ENCODE measurements at regions not wholly inside any gene's neighbourhood (a gene's known extent, or its start where the extent isn't known, plus 50 kb on each side); places are given as distances from the start of the nearest gene placed in this dataset.

DNA sequence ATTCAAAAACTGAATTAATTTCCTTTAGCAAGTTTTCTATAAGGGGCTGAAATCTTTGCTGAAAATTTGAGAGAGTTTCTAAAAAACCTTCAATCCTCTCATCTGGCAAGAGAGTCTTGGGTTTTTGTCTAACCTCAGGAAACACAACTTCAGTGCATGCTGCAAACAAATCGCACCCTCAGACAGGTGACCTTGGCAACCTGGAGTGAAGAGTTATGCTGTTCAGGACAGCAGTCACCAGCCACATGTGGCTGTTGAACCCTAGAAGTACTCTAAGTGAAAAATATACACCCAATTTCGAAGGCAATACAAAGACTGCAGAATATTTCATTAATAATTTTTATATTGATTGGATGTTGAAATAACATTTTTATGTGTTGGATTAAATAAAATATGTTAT, 184.8 kb downstream of the RPS29 start:
- intact Hi-C loops (cut with micrococcal nuclease; ENCODE audit: unreplicated experiment), result no loop called here
- no peaks in the 10 kb centered on the region for H3K27me3 ChIP-seq (replicated peaks; ENCODE audit: insufficient read depth, low read depth, low read length, poor library complexity)
- H3K36me3 ChIP-seq (ENCODE audit: insufficient read depth, low read length, poor library complexity, severe bottlenecking), result no peaks in the 10 kb centered on the region
- POLR2A ChIA-PET (ENCODE audit: low non-redundant PET), result no interaction called here
- no peak overlapping the region for H3K27ac ChIP-seq (ENCODE audit: low read depth, low read length, poor library complexity, severe bottlenecking)
- H3K4me1 ChIP-seq (ENCODE audit: insufficient read depth, low read length, poor library complexity, severe bottlenecking), result no peaks in the 10 kb centered on the region
- no peaks in the 10 kb centered on the region for H3K9me3 ChIP-seq (ENCODE audit: low read depth, low read length, poor library complexity, severe bottlenecking)
- CTCF ChIA-PET, result no interaction called here
- no peak for DNase-seq (ENCODE audit: low spot score)
- BruUV-seq (replicated peaks), result no TSS peak
- TF ChIP-seq EZH2 (IDR thresholded peaks at IDR 0.05; ENCODE audit: borderline replicate concordance, low read depth, low read length, poor library complexity, severe bottlenecking), result no peak
- TF ChIP-seq, protein P1, sequence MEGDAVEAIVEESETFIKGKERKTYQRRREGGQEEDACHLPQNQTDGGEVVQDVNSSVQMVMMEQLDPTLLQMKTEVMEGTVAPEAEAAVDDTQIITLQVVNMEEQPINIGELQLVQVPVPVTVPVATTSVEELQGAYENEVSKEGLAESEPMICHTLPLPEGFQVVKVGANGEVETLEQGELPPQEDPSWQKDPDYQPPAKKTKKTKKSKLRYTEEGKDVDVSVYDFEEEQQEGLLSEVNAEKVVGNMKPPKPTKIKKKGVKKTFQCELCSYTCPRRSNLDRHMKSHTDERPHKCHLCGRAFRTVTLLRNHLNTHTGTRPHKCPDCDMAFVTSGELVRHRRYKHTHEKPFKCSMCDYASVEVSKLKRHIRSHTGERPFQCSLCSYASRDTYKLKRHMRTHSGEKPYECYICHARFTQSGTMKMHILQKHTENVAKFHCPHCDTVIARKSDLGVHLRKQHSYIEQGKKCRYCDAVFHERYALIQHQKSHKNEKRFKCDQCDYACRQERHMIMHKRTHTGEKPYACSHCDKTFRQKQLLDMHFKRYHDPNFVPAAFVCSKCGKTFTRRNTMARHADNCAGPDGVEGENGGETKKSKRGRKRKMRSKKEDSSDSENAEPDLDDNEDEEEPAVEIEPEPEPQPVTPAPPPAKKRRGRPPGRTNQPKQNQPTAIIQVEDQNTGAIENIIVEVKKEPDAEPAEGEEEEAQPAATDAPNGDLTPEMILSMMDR (conservative IDR thresholded peaks at IDR 0.05; ENCODE audit: low read depth, low read length), result no peak
- no peak overlapping the region for H3K4me3 ChIP-seq (ENCODE audit: low read depth, low read length, poor library complexity, severe bottlenecking)

DNA sequence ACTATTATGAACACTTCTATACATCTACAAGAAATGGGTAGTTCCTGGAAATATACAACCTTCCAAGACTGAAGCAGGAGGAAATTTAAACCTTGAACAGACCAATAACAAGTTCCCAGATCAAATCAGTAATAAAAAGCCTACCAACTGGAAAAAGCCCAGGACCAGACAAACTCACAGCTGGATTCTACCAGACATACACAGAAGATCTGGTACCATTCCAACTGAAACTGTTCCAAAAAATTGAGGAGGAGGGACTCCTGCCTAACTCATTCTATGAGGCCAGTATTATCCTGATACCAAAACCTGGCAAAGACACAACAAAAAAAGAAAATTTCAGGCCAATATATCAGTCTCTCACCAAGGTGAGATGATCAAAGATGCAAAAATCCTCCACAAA, 189.4 kb downstream of the RPS29 start:
- Histone ChIP-seq H3K4me3 (ENCODE audit: low read depth, low read length, poor library complexity, severe bottlenecking) (no peak overlapping the region), H3K9me3 (ENCODE audit: low read depth, low read length, poor library complexity, severe bottlenecking) (no peaks in the 10 kb centered on the region), H3K4me1 (ENCODE audit: insufficient read depth, low read length, poor library complexity, severe bottlenecking) (no peaks in the 10 kb centered on the region), H3K27ac (ENCODE audit: low read depth, low read length, poor library complexity, severe bottlenecking) (no peak overlapping the region), H3K36me3 (ENCODE audit: insufficient read depth, low read length, poor library complexity, severe bottlenecking) (no peaks in the 10 kb centered on the region), H3K27me3 (replicated peaks; ENCODE audit: insufficient read depth, low read depth, low read length, poor library complexity) (no peaks in the 10 kb centered on the region)
- ChIA-PET POLR2A (ENCODE audit: low non-redundant PET) (no interaction called here), CTCF (no interaction called here)
- TF ChIP-seq, protein P1 (conservative IDR thresholded peaks at IDR 0.05; ENCODE audit: low read depth, low read length), result no peak
- TF ChIP-seq EZH2 (IDR thresholded peaks at IDR 0.05; ENCODE audit: borderline replicate concordance, low read depth, low read length, poor library complexity, severe bottlenecking), result no peak
- intact Hi-C loops (cut with micrococcal nuclease; ENCODE audit: unreplicated experiment), result no loop called here
- no TSS peak for BruUV-seq (replicated peaks)
- DNase-seq (ENCODE audit: low spot score), result no peak

DNA sequence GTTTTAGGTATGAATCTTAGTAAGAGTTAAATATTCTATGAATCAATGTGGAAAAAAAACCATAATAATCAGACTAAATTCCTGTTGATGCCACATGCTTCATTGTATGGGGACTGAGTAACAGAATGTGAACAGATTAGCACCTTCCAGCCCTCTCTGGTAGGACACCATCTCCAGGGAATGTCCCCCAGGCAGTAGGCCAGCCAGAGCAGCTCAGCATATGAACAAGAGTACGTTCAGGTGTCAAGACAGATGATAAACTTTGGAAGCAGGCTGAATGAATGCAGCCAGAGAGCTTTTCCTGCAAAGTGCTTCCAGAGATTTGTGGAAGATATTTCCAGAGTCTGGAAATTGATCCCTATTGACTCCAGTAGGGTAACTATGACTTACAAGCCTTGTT, 204.4 kb downstream of the RPS29 start:
- TF ChIP-seq, protein P1 (conservative IDR thresholded peaks at IDR 0.05; ENCODE audit: low read depth, low read length), result no peak
- TF ChIP-seq EZH2 (IDR thresholded peaks at IDR 0.05; ENCODE audit: borderline replicate concordance, low read depth, low read length, poor library complexity, severe bottlenecking), result no peak
- CTCF ChIA-PET, result no interaction called here

More for the DNA sequence above, 204.4 kb downstream of the RPS29 start:
- DNase-seq (ENCODE audit: low spot score), result no peak
- Histone ChIP-seq H3K9me3 (ENCODE audit: low read depth, low read length, poor library complexity, severe bottlenecking) (no peaks in the 10 kb centered on the region), H3K36me3 (ENCODE audit: insufficient read depth, low read length, poor library complexity, severe bottlenecking) (no peaks in the 10 kb centered on the region), H3K27ac (ENCODE audit: low read depth, low read length, poor library complexity, severe bottlenecking) (no peak overlapping the region), H3K27me3 (replicated peaks; ENCODE audit: insufficient read depth, low read depth, low read length, poor library complexity) (no peaks in the 10 kb centered on the region), H3K4me1 (ENCODE audit: insufficient read depth, low read length, poor library complexity, severe bottlenecking) (no peaks in the 10 kb centered on the region), H3K4me3 (ENCODE audit: low read depth, low read length, poor library complexity, severe bottlenecking) (no peak overlapping the region)
- POLR2A ChIA-PET (ENCODE audit: low non-redundant PET), result no interaction called here
- BruUV-seq (replicated peaks), result no TSS peak
- intact Hi-C loops (cut with micrococcal nuclease; ENCODE audit: unreplicated experiment), result no loop called here
